Neural progenitor cell (in vitro differentiated cells): ENCODE measurements at regions not wholly inside any gene's neighbourhood (a gene's known extent, or its start where the extent isn't known, plus 50 kb on each side); places are given as distances from the start of the nearest gene placed in this dataset.

ENCODE experiments used
- DNase-seq: peaks from one replicate; pipeline ENCODE4 v3.0.0-alpha.2; 2016; ENCODE audit warnings: low spot score
- H2AFZ ChIP-seq: fragments of 200-600 bp; sonication (generic); replicated peaks from 2 replicates; pipeline ENCODE4 v1.6.1; 2016; ENCODE audit warnings: antibody characterized with exemption
- H3F3A ChIP-seq: fragments of 200-600 bp; sonication (generic); 2 replicates; pipeline ENCODE4 v1.6.1; 2016; ENCODE audit warnings: antibody characterized with exemption, low read depth
- H3K27ac ChIP-seq: fragments of 200-600 bp; sonication (generic); 2 replicates; pipeline ENCODE4 v1.5.1; 2016; ENCODE audit warnings: mild to moderate bottlenecking
- H3K27me3 ChIP-seq: fragments of 200-600 bp; sonication (generic); 2 replicates; pipeline ENCODE4 v1.6.1; 2016; ENCODE audit warnings: mild to moderate bottlenecking, moderate library complexity
- H3K36me3 ChIP-seq: fragments of 200-600 bp; sonication (generic); 2 replicates; pipeline ENCODE4 v1.5.1; 2016
- H3K4me1 ChIP-seq: fragments of 200-600 bp; sonication (generic); 2 replicates; pipeline ENCODE4 v1.6.1; 2016; ENCODE audit warnings: mixed run types
- H3K4me2 ChIP-seq: fragments of 200-600 bp; sonication (generic); 2 replicates; pipeline ENCODE4 v1.6.1; 2016
- H3K4me3 ChIP-seq: fragments of 200-600 bp; sonication (generic); 2 replicates; pipeline ENCODE4 v1.5.1; 2016
- H3K79me2 ChIP-seq: fragments of 200-600 bp; sonication (generic); 2 replicates; pipeline ENCODE4 v1.6.1; 2016; ENCODE audit warnings: low read depth
- H3K9ac ChIP-seq: fragments of 200-600 bp; sonication (generic); 2 replicates; pipeline ENCODE4 v1.6.1; 2016
- H3K9me3 ChIP-seq: fragments of 200-600 bp; sonication (generic); 2 replicates; pipeline ENCODE4 v1.5.1; 2016; ENCODE audit warnings: low read depth
- H4K20me1 ChIP-seq: fragments of 200-600 bp; sonication (generic); 2 replicates; pipeline ENCODE4 v1.6.1; 2016; ENCODE audit warnings: low read depth
- H3K27ac Mint-ChIP-seq: 3 replicates; pipeline ENCODE4 v1.8.0; 2021; ENCODE audit warnings: mixed read lengths
- H3K27me3 Mint-ChIP-seq: 2 replicates; pipeline ENCODE4 v1.8.0; 2022; ENCODE audit warnings: low read depth, mild to moderate bottlenecking, inconsistent platforms, moderate library complexity, mixed read lengths; ENCODE audit not compliant: insufficient read depth
- H3K36me3 Mint-ChIP-seq: 3 replicates; pipeline ENCODE4 v1.8.0; 2021; ENCODE audit warnings: mixed read lengths
- H3K4me1 Mint-ChIP-seq: 3 replicates; pipeline ENCODE4 v1.8.0; 2021; ENCODE audit warnings: mixed read lengths
- H3K4me3 Mint-ChIP-seq: 3 replicates; pipeline ENCODE4 v1.8.0; 2021; ENCODE audit warnings: mild to moderate bottlenecking, moderate library complexity, mixed read lengths
- H3K9me3 Mint-ChIP-seq: 3 replicates; pipeline ENCODE4 v1.8.0; 2020; ENCODE audit warnings: mixed read lengths
- EZH2 ChIP-seq: fragments of 200-600 bp; sonication (generic); IDR thresholded peaks from 2 replicates; pipeline ENCODE4 v1.6.1; 2017; ENCODE audit warnings: antibody characterized with exemption, mild to moderate bottlenecking, moderate library complexity
- EZH2phosphoT487 ChIP-seq: fragments of 200-600 bp; sonication (generic); IDR thresholded peaks from 2 replicates; pipeline ENCODE4 v1.6.1; 2017; ENCODE audit warnings: antibody characterized with exemption
- TF ChIP-seq, protein P1 (sequence below): fragments of 200-600 bp; sonication (generic); IDR thresholded peaks from 2 replicates; pipeline ENCODE4 v1.5.1; 2017; ENCODE audit warnings: antibody characterized with exemption, mild to moderate bottlenecking

DNA sequence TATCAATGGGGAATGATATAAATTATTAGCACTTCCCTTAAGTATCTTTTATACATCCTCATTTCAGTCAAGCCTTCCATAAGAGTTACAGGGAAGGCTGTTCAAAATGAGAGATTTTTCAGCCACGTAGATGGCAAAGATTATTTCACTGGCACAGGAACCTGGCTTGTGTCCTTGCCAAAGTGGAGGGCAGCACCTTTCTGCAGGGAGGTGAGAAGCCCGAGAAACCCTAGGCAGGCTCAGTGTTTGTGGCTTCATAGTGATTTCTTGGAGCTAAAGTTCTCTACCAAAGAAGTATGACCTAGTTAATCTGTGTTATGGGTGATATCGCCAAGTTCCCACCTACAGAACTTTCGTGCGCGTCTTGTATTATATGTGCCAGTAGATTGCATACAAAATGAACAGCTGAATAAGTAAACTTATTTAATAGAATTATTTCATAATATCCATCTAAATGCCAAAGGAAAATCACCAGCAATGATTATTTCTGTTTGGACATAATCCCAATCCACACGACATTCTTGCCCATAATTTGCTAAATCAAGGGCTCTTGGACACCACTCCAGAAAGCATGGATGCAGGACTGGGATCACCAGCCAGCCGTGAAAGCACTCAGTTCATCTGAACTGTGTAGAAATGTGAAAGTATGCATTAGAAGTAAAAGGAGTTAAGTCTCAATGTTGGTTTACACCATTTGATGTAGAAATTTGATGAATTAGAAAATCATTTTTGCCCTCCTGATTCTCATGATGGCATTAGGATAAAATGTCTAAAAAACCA is 150.4 kb upstream of the RNF32 start:
- Histone ChIP-seq H3K79me2 (no peaks in the 10 kb centered on the region), H3K4me1 (no peaks in the 10 kb centered on the region), H3K27ac (no peak overlapping the region), H3K9me3 (no peaks in the 10 kb centered on the region), H3F3A (no peaks in the 10 kb centered on the region), H3K36me3 (no peaks in the 10 kb centered on the region), H3K4me2 (no peak overlapping the region), H4K20me1 (no peaks in the 10 kb centered on the region), H3K27me3 (no peaks in the 10 kb centered on the region), H3K9ac (no peak overlapping the region), H3K4me3 (no peak overlapping the region), H2AFZ (no peak overlapping the region)
- TF ChIP-seq, protein P1, sequence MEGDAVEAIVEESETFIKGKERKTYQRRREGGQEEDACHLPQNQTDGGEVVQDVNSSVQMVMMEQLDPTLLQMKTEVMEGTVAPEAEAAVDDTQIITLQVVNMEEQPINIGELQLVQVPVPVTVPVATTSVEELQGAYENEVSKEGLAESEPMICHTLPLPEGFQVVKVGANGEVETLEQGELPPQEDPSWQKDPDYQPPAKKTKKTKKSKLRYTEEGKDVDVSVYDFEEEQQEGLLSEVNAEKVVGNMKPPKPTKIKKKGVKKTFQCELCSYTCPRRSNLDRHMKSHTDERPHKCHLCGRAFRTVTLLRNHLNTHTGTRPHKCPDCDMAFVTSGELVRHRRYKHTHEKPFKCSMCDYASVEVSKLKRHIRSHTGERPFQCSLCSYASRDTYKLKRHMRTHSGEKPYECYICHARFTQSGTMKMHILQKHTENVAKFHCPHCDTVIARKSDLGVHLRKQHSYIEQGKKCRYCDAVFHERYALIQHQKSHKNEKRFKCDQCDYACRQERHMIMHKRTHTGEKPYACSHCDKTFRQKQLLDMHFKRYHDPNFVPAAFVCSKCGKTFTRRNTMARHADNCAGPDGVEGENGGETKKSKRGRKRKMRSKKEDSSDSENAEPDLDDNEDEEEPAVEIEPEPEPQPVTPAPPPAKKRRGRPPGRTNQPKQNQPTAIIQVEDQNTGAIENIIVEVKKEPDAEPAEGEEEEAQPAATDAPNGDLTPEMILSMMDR, result no peak
- TF ChIP-seq EZH2phosphoT487 (no peak), EZH2 (no peak)
- Mint-ChIP-seq H3K27ac (no peak overlapping the region), H3K36me3 (no peaks in the 10 kb centered on the region), H3K27me3 (peaks cover 2% of the 10 kb centered on the region), H3K4me1 (no peaks in the 10 kb centered on the region), H3K4me3 (no peak overlapping the region), H3K9me3 (no peaks in the 10 kb centered on the region)
- no peak for DNase-seq

DNA sequence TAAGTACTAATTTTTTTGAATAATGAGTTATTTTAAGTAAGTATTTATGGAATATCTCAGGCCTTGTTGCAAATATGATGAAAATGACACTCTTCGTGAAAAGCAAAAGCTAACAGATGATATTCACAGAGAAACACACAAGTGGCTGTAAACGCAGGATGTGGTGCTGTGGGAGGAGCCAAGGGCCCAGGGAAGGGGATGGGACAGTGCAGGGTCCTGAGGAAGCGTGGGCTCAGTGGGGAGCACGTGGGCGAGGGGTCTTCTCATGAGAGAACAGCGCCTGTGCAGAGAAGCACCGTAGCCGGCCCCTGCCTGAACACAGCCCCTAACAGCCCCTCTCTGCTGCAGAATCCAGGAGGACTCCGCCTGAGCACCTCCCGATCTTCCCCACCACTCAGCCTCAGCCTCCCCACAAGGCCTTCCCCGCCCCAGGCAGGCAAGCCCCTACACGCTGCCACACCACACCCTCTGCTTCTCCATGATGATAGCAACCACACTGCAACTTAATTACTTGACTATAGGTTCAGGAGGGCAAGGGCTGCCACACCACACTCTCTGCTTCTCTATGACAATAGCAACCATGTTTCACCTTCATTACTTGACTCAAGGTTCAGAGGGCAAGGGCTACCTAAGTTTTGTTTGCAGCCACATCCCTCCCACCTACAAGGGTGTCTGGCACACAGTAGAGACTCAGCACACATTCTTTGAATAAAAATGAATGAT is 152.6 kb upstream of the RNF32 start:
- Histone ChIP-seq H4K20me1 (no peaks in the 10 kb centered on the region), H3K9me3 (no peaks in the 10 kb centered on the region), H2AFZ (no peak overlapping the region), H3K9ac (no peak overlapping the region), H3K36me3 (no peaks in the 10 kb centered on the region), H3K79me2 (no peaks in the 10 kb centered on the region), H3K4me3 (no peak overlapping the region), H3K4me1 (no peaks in the 10 kb centered on the region), H3K4me2 (no peak overlapping the region), H3K27me3 (no peaks in the 10 kb centered on the region), H3K27ac (no peak overlapping the region), H3F3A (no peaks in the 10 kb centered on the region)
- H3K36me3 Mint-ChIP-seq, result no peaks in the 10 kb centered on the region
- no peaks in the 10 kb centered on the region for H3K4me1 Mint-ChIP-seq
- no peak overlapping the region for H3K27ac Mint-ChIP-seq
- TF ChIP-seq, protein P1, result no peak
- TF ChIP-seq EZH2 (no peak), EZH2phosphoT487 (no peak)
- no peaks in the 10 kb centered on the region for H3K9me3 Mint-ChIP-seq
- peaks cover 2% of the 10 kb centered on the region for H3K27me3 Mint-ChIP-seq
- no peak overlapping the region for H3K4me3 Mint-ChIP-seq
- no peak for DNase-seq

GRCh38 chr7:156480671-156481070 is 159.9 kb upstream of the RNF32 start:
- Mint-ChIP-seq H3K36me3 (no peaks in the 10 kb centered on the region), H3K4me3 (no peak overlapping the region), H3K4me1 (peaks cover 4% of the 10 kb centered on the region), H3K27ac (no peak overlapping the region), H3K27me3 (peaks cover 3% of the 10 kb centered on the region), H3K9me3 (no peaks in the 10 kb centered on the region)
- H3K27ac ChIP-seq, result no peak overlapping the region
- no peaks in the 10 kb centered on the region for H3F3A ChIP-seq
- no peaks in the 10 kb centered on the region for H3K27me3 ChIP-seq
- no peaks in the 10 kb centered on the region for H4K20me1 ChIP-seq
- peaks cover 7% of the 10 kb centered on the region for H3K4me1 ChIP-seq
- no peaks in the 10 kb centered on the region for H3K36me3 ChIP-seq
- TF ChIP-seq EZH2phosphoT487 (no peak), EZH2 (no peak)
- H3K4me2 ChIP-seq, result no peak overlapping the region
- H3K9me3 ChIP-seq, result no peaks in the 10 kb centered on the region
- H3K9ac ChIP-seq, result no peak overlapping the region
- DNase-seq, result no peak
- H3K79me2 ChIP-seq, result no peaks in the 10 kb centered on the region
- no peak overlapping the region for H3K4me3 ChIP-seq
- no peak overlapping the region for H2AFZ ChIP-seq

DNA sequence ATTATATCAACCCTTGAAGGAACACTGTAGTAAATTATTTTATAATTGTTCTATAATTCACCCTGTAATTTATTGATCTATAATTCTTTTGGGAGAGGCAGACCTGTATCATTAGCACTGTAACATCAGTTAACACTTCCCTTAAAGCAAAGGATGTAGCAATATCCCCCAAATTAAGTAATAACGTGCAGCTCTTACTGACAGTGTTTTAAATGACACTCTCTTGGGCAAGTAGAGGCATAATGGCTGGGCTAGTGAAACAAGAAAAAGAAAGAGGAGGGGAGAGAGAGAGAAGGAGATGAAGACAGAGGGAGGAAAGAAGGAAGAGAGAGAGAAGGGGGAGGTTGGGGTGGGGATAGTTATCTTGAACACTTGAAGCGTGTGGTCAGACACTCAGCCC is 161.0 kb upstream of the RNF32 start:
- Mint-ChIP-seq H3K27me3 (peaks cover 5% of the 10 kb centered on the region), H3K4me1 (peaks cover 10% of the 10 kb centered on the region), H3K4me3 (no peak overlapping the region), H3K27ac (no peak overlapping the region), H3K9me3 (no peaks in the 10 kb centered on the region), H3K36me3 (no peaks in the 10 kb centered on the region)
- DNase-seq, result no peak
- H3K27me3 ChIP-seq, result no peaks in the 10 kb centered on the region
- H3K36me3 ChIP-seq, result no peaks in the 10 kb centered on the region
- H3K27ac ChIP-seq, result no peak overlapping the region
- H3K4me1 ChIP-seq, result peaks cover 11% of the 10 kb centered on the region
- H3K9ac ChIP-seq, result no peak overlapping the region
- H3F3A ChIP-seq, result no peaks in the 10 kb centered on the region
- H4K20me1 ChIP-seq, result no peaks in the 10 kb centered on the region
- no peaks in the 10 kb centered on the region for H3K9me3 ChIP-seq
- TF ChIP-seq EZH2 (no peak), EZH2phosphoT487 (no peak)
- TF ChIP-seq, protein P1, result no peak
- no peak overlapping the region for H2AFZ ChIP-seq
- H3K4me2 ChIP-seq, result no peak overlapping the region
- H3K79me2 ChIP-seq, result no peaks in the 10 kb centered on the region
- no peak overlapping the region for H3K4me3 ChIP-seq
